Heart left ventricle (tissue), 13 donors: ENCODE measurements at regions not wholly inside any gene's neighbourhood (a gene's known extent, or its start where the extent isn't known, plus 50 kb on each side); places are given as distances from the start of the nearest gene placed in this dataset.

Experiments used
- CTCF ChIP-seq, 12 donors: fragments of 200-600 bp; sonication (generic) in 4 of 12; IDR thresholded peaks; one replicate each; pipeline versions ENCODE4 v1.5.0 to v1.8.0; 2018 to 2022; ENCODE audit warnings: antibody characterized with exemption in 12 of 12, mild to moderate bottlenecking in 5 of 12
- POLR2A ChIP-seq, 2 donors: fragments of 450-650 bp; IDR thresholded peaks; one replicate each; pipeline ENCODE4 v1.6.1; 2017; ENCODE audit warnings: antibody characterized with exemption in 2 of 2, mild to moderate bottlenecking in 2 of 2, moderate library complexity in 2 of 2
- donor health status: ischemic (EF 13 %, LVEDD 7.1; RV severe dilation, severe dysfunction).
- donor health status: DM: no; HTN: yes; CAD: no.
- donor health status: DM: no; HTN: no; CAD: no.
- donor health status: ischemic (EF 25% LVEDD 6.9; RV normal size, moderate dysfunction).
- donor health status: ischemic (EF 25% LVEDD 5.7; RV mildly dilated, moderate dysfunction).
- donor health status: ischemic (EF 35%, LVEDD 5.7; RV mildly dilated, moderate dysfunction).
- donor health status: nonischemic (EF 11% LVEDD 7.7; RV severe dilation, severe dysfunction).
- donor health status: DM: yes; HTN: yes; CAD: no.
- donor health status: PGD.
- donor health status: ischemic (EF 29% LVEDD 5.4; RV normal size, mild dysfunction).
- donor health status: nonischemic (EF 23%, LVEDD 6.1; RV moderate dilation, normal function).

- TF ChIP-seq CTCF (IDR thresholded peaks at IDR 0.05) (no peak), POLR2A (IDR thresholded peaks at IDR 0.05) (no peak)
Observed at GRCh38 chr14:101681795-101682194, 79.7 kb upstream of the PPP2R5C start.
